ENCODE measurements at regions not wholly inside any gene's neighbourhood (a gene's known extent, or its start where the extent isn't known, plus 50 kb on each side); places are given as distances from the start of the nearest gene placed in this dataset.

GRCh38 chr13:73339086-73339485 is 280.3 kb downstream of the KLF5 start:
- no peak for TF ChIP-seq TAF1 (IDR thresholded peaks at IDR 0.05; ENCODE audit: borderline replicate concordance, insufficient read depth, low read length)
- TF ChIP-seq FOXP2 (optimal IDR thresholded peaks at IDR 0.05; ENCODE audit: borderline replicate concordance, extremely low read depth, extremely low read length, insufficient read depth), result no peak
- no peak for TF ChIP-seq POLR2AphosphoS5 (IDR thresholded peaks at IDR 0.05; ENCODE audit: low read depth, low read length)
- TF ChIP-seq SIN3A (IDR thresholded peaks at IDR 0.05; ENCODE audit: borderline replicate concordance, insufficient read depth, low read length), result no peak
- TF ChIP-seq REST (IDR thresholded peaks at IDR 0.05; ENCODE audit: insufficient read depth in 1 of 2, low read depth in 2 of 2, low read length in 2 of 2), result no peak

DNA sequence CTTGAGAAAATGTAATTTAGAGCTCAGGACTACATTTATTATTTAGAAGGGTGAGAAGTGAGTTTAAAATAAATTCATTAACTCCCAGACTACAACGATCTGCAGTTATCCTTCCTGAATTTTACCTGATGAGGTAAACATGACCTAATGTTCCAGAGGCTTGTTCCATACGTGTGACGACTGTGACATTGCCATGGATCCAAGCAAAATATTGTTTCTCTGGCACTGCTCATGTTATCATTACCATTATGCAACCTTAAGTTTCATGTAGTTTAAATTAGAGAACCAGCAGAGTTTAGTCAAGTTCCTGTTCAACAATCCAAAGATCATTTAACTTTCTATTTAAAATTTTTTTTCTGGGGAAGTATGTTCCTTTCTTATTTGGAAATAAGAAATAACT is 279.6 kb downstream of the KLF5 start:
- TF ChIP-seq SIN3A (IDR thresholded peaks at IDR 0.05; ENCODE audit: borderline replicate concordance, insufficient read depth, low read length), result no peak
- no peak for TF ChIP-seq FOXP2 (optimal IDR thresholded peaks at IDR 0.05; ENCODE audit: borderline replicate concordance, extremely low read depth, extremely low read length, insufficient read depth)
- no peak for TF ChIP-seq POLR2AphosphoS5 (IDR thresholded peaks at IDR 0.05; ENCODE audit: low read depth, low read length)
- TF ChIP-seq REST (IDR thresholded peaks at IDR 0.05; ENCODE audit: insufficient read depth in 1 of 2, low read depth in 2 of 2, low read length in 2 of 2), result no peak
- no peak for TF ChIP-seq TAF1 (IDR thresholded peaks at IDR 0.05; ENCODE audit: borderline replicate concordance, insufficient read depth, low read length)

DNA sequence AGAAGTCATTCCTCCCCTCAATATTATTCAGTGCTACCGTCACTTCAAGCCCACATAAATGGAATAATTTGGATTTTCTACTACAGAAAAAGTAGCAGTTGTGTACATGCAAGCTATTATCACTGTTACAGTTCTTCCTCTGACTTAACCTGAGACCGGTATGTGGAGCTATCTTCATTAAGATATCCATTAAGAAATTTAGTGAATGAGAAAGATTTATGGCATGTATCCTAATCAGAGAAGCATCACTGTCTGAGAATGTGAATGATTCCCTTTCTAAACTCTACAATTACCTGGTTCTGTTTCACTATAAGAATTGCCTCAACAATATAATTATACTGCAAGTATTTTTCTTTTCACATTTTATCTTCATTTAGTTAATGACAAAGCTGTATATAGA is 278.7 kb downstream of the KLF5 start:
- no peak for TF ChIP-seq TAF1 (IDR thresholded peaks at IDR 0.05; ENCODE audit: borderline replicate concordance, insufficient read depth, low read length)
- TF ChIP-seq FOXP2 (optimal IDR thresholded peaks at IDR 0.05; ENCODE audit: borderline replicate concordance, extremely low read depth, extremely low read length, insufficient read depth), result no peak
- TF ChIP-seq SIN3A (IDR thresholded peaks at IDR 0.05; ENCODE audit: borderline replicate concordance, insufficient read depth, low read length), result no peak
- TF ChIP-seq POLR2AphosphoS5 (IDR thresholded peaks at IDR 0.05; ENCODE audit: low read depth, low read length), result no peak
- TF ChIP-seq REST (IDR thresholded peaks at IDR 0.05; ENCODE audit: insufficient read depth in 1 of 2, low read depth in 2 of 2, low read length in 2 of 2), result no peak

DNA sequence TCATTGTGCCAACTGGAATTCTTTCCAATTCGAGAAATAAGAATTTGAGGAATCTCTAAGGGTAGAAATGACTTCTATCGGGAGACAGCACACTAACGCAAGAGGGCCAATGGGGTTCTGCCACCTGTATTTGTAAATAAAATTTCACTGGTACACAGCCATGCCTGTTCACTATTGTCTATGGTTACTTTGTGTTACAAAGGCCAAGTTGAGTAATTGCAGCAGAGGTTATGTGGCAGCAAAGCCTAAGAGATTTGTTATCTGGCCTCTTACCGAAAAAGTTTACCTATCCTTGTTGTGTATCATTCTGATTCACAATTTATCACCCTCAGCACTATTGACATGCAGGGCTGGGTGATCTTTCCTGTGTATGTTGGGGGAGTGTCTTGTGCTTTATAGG is 278.0 kb downstream of the KLF5 start:
- no peak for TF ChIP-seq POLR2AphosphoS5 (IDR thresholded peaks at IDR 0.05; ENCODE audit: low read depth, low read length)
- no peak for TF ChIP-seq SIN3A (IDR thresholded peaks at IDR 0.05; ENCODE audit: borderline replicate concordance, insufficient read depth, low read length)
- TF ChIP-seq TAF1 (IDR thresholded peaks at IDR 0.05; ENCODE audit: borderline replicate concordance, insufficient read depth, low read length), result no peak
- TF ChIP-seq FOXP2 (optimal IDR thresholded peaks at IDR 0.05; ENCODE audit: borderline replicate concordance, extremely low read depth, extremely low read length, insufficient read depth), result no peak
- no peak for TF ChIP-seq REST (IDR thresholded peaks at IDR 0.05; ENCODE audit: insufficient read depth in 1 of 2, low read depth in 2 of 2, low read length in 2 of 2)

- TF ChIP-seq TAF1 (IDR thresholded peaks at IDR 0.05; ENCODE audit: borderline replicate concordance, insufficient read depth, low read length), result no peak
These were observed 277.1 kb downstream of the KLF5 start for GRCh38 chr13:73335944-73336343.

Measured in PFSK-1 (cell line).